ENCODE measurements at regions not wholly inside any gene's neighbourhood (a gene's known extent, or its start where the extent isn't known, plus 50 kb on each side); places are given as distances from the start of the nearest gene placed in this dataset.

DNA sequence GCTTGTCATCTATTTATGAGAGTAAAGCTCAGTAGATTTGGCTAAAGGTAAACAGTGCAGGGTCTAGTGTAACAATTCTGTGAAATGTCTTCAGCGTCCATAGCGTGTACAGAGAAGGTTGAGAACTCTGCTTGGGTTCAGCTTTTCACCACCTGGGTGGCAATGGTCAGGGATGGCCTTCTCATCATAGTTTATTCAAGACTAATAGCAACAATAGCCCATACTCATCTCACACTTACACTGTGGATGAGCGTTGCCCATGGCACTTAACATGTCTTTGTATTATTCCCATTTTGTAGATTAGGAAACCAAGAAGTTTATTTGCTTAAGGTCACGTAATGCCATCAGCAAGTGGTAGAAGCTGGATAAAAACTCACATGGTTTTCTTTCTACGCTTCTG is 106.8 kb upstream of the RND3 start:
- no peak for DNase-seq
- Histone ChIP-seq H3K36me3 (no peaks in the 10 kb centered on the region), H3K9me3 (no peaks in the 10 kb centered on the region), H3K4me3 (no peak overlapping the region), H3K27ac (no peak overlapping the region), H3K4me1 (no peaks in the 10 kb centered on the region), H3K27me3 (no peaks in the 10 kb centered on the region)
- intact Hi-C loops (cut with DNase I; ENCODE audit: low total_unique reads) = no loop called here
- TF ChIP-seq POLR2A (IDR thresholded peaks at IDR 0.05) = no peak
- TF ChIP-seq, protein P1, sequence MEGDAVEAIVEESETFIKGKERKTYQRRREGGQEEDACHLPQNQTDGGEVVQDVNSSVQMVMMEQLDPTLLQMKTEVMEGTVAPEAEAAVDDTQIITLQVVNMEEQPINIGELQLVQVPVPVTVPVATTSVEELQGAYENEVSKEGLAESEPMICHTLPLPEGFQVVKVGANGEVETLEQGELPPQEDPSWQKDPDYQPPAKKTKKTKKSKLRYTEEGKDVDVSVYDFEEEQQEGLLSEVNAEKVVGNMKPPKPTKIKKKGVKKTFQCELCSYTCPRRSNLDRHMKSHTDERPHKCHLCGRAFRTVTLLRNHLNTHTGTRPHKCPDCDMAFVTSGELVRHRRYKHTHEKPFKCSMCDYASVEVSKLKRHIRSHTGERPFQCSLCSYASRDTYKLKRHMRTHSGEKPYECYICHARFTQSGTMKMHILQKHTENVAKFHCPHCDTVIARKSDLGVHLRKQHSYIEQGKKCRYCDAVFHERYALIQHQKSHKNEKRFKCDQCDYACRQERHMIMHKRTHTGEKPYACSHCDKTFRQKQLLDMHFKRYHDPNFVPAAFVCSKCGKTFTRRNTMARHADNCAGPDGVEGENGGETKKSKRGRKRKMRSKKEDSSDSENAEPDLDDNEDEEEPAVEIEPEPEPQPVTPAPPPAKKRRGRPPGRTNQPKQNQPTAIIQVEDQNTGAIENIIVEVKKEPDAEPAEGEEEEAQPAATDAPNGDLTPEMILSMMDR (IDR thresholded peaks at IDR 0.05) = no peak

DNA sequence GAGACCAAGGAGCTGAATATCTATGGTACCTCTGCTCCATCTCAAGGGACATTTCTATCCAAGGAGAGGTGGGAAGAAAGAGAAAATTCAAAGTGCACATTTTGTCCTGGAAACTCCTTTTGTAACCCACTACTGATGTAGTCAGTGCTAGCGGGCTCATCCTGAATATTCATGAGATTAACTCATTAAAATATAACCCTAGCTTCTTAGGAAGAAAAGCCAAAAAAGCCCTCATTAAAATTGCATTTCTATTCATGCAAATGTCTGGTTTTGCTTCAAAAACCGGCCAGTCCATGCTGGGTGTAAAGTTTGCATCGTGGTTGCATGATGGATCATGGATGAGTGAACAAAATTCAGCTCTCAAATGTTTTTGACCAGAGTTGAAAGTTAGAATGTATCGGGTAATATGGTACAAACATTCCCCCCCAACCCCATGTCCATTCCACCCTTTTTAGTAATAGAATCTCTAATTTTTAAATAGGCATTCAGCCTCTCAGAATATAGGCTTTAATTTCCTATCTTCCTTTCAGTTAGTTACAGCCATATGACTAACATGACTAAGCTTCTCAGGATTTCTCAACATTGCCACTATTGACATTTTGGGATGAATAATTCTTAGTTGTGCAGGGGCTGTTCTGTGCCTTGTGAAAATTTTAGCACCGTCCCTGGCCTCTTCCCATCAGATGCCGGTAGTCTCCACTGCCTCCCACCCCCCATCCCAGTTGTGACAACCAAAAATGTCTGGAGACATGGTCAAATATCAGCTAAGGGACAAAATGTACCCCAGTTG is 104.2 kb upstream of the RND3 start:
- H3K4me1 ChIP-seq = no peaks in the 10 kb centered on the region
- TF ChIP-seq, protein P1 (IDR thresholded peaks at IDR 0.05) = no peak
- TF ChIP-seq POLR2A (IDR thresholded peaks at IDR 0.05) = no peak
- no peak overlapping the region for H3K4me3 ChIP-seq
- DNase-seq = no peak
- H3K9me3 ChIP-seq = no peaks in the 10 kb centered on the region
- intact Hi-C loops (cut with DNase I; ENCODE audit: low total_unique reads) = no loop called here
- no peak overlapping the region for H3K27ac ChIP-seq
- H3K27me3 ChIP-seq = no peaks in the 10 kb centered on the region
- H3K36me3 ChIP-seq = no peaks in the 10 kb centered on the region

DNA sequence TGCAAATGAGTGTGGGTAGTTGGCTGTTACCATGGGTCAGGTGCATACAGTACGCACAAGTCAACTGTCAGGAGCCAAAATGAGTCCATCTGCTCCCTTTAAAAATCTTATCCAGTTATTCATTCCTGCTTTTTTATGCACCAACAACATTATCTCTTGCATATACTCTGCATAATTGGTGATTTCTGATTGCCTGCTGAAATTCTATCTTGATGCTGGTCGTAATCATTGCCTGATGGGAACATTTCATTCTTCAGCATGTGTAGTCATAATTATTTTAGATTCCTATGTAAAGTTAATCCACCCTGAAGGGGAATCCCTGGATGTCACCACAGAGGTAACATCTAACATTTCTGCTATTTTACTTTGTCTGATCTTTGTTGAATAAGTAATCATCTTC is 102.2 kb upstream of the RND3 start:
- no peaks in the 10 kb centered on the region for H3K36me3 ChIP-seq
- H3K4me3 ChIP-seq = no peak overlapping the region
- H3K4me1 ChIP-seq = no peaks in the 10 kb centered on the region
- no peak for DNase-seq
- intact Hi-C loops (cut with DNase I; ENCODE audit: low total_unique reads) = no loop called here
- TF ChIP-seq, protein P1 (IDR thresholded peaks at IDR 0.05) = no peak
- TF ChIP-seq POLR2A (IDR thresholded peaks at IDR 0.05) = no peak
- no peaks in the 10 kb centered on the region for H3K9me3 ChIP-seq
- H3K27me3 ChIP-seq = no peaks in the 10 kb centered on the region
- H3K27ac ChIP-seq = no peak overlapping the region

DNA sequence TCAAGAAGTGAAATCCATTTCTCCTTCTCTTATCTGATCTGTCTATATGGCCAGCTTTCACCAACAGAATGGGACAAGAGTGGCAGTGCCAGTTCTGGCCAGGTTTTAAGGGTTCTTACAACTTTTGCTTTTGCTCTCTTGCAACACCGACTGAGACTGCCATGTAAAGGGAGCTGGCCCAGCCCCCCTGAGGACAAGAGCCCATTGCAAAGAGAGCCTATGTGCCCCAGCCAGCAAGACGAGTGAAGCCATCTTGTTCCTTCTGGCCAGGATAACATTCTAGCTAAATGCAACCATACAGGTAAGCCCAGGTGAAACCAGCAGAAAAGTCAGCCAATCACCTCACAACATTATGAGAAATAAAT is 101.0 kb upstream of the RND3 start:
- TF ChIP-seq POLR2A (IDR thresholded peaks at IDR 0.05) = no peak
- TF ChIP-seq, protein P1 (IDR thresholded peaks at IDR 0.05) = no peak
- Histone ChIP-seq H3K4me3 (no peak overlapping the region), H3K36me3 (no peaks in the 10 kb centered on the region), H3K9me3 (no peaks in the 10 kb centered on the region), H3K27ac (no peak overlapping the region), H3K4me1 (no peaks in the 10 kb centered on the region), H3K27me3 (no peaks in the 10 kb centered on the region)
- intact Hi-C loops (cut with DNase I; ENCODE audit: low total_unique reads) = no loop called here
- no peak for DNase-seq

DNA sequence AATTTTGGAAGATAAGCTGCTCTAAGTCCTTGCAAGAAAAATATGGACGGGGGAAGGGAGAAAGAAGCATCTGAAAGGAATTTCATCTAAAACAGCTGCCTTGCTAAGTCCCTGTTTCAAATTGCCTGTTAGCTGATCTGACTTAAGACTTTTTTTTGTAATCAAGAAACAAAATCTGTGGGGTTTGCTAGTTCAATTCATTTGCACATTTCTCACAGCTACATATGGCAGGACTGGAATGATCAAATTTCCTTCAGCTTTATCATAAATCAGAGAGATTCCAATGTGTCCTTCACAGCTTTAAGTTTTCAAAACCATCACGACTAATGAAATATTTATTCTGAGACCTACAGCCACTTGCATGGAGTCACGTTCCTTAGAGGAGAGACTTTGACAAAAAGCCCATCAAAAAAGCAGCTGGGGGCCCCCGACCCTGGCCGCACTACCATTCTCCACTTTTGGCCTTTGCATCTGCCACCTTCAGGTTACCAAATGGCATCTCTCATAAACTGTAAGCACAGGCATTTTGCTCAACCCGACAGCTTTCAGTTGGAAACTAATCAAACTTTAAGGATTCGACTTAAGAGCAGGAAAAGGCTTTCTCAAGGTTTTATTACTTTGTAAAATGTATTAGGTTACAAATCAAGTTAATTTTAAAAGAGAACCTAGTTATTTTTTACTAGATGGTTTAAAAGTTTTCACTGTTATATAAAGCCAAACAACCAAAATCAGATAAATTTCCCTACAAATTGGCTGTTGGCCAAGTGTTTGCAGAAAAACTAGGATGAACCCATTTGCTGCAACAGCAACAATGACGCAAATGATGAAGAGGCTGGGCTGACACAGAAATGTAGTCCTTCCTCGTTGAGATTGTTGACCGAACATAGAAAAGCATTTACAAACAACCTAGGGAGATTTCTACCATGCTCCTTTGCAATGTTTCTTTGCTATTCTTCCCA is 100.4 kb upstream of the RND3 start:
- no peak for TF ChIP-seq POLR2A (IDR thresholded peaks at IDR 0.05)
- TF ChIP-seq, protein P1 (IDR thresholded peaks at IDR 0.05) = no peak
- peak overlapping the region in 1 of 2 donors; percentile 31 for H3K27ac ChIP-seq
- no peaks in the 10 kb centered on the region for H3K9me3 ChIP-seq
- no peaks in the 10 kb centered on the region for H3K36me3 ChIP-seq
- intact Hi-C loops (cut with DNase I; ENCODE audit: low total_unique reads) = no loop called here
- no peaks in the 10 kb centered on the region for H3K27me3 ChIP-seq
- no peaks in the 10 kb centered on the region for H3K4me1 ChIP-seq
- peak in 1 of 2 donors; percentile 18 for DNase-seq
- no peak overlapping the region for H3K4me3 ChIP-seq
